Fibroblast of lung (primary cell): ENCODE measurements at regions not wholly inside any gene's neighbourhood (a gene's known extent, or its start where the extent isn't known, plus 50 kb on each side); places are given as distances from the start of the nearest gene placed in this dataset.

Experiments
- DNase-seq, 2 donors: peaks; one replicate each; pipeline versions ENCODE4 v3.0.0 to v3.0.0-alpha.2; 2010; ENCODE audit warnings: low read depth in 2 of 2
- H2AFZ ChIP-seq: 2 replicates; pipeline ENCODE4 v1.5.1; 2012; ENCODE audit warnings: low read length, control low read depth, inconsistent platforms
- H3K27ac ChIP-seq: 2 replicates; pipeline ENCODE4 v1.5.1; 2011; ENCODE audit warnings: low read length, control low read depth; ENCODE audit not compliant: insufficient read depth
- H3K27me3 ChIP-seq: 2 replicates; pipeline ENCODE4 v1.5.1; 2011; ENCODE audit warnings: mild to moderate bottlenecking, low read length; ENCODE audit not compliant: control insufficient read depth, insufficient read depth
- H3K36me3 ChIP-seq: 2 replicates; pipeline ENCODE4 v1.5.1; 2011; ENCODE audit warnings: low read length; ENCODE audit not compliant: control insufficient read depth, insufficient read depth
- H3K4me1 ChIP-seq: 2 replicates; pipeline ENCODE4 v1.5.1; 2011; ENCODE audit warnings: low read length; ENCODE audit not compliant: control insufficient read depth, insufficient read depth; ENCODE audit errors: extremely low read depth
- H3K4me2 ChIP-seq: 2 replicates; pipeline ENCODE4 v1.5.1; 2011; ENCODE audit warnings: low read length, control low read depth; ENCODE audit not compliant: insufficient read depth; ENCODE audit errors: extremely low read depth
- H3K4me3 ChIP-seq, 4 experiments: fragments of 200-600 bp in 1 of 4; sonication (generic) in 1 of 4; replicated peaks in 1 of 4; 2 replicates each; pipeline ENCODE4 v1.5.1; 2011 to 2016; ENCODE audit warnings: low read length in 4 of 4, low read depth in 3 of 4, mild to moderate bottlenecking in 3 of 4, control low read depth in 2 of 4, inconsistent platforms in 1 of 4, mixed read lengths in 1 of 4; ENCODE audit not compliant: insufficient read depth in 1 of 4; ENCODE audit errors: control extremely low read depth in 1 of 4
- H3K79me2 ChIP-seq: 2 replicates; pipeline ENCODE4 v1.5.1; 2012; ENCODE audit warnings: mild to moderate bottlenecking, low read length, inconsistent platforms; ENCODE audit not compliant: control insufficient read depth, insufficient read depth
- H3K9ac ChIP-seq: 2 replicates; pipeline ENCODE4 v1.5.1; 2011; ENCODE audit warnings: mild to moderate bottlenecking, low read length, control low read depth; ENCODE audit not compliant: insufficient read depth
- H3K9me3 ChIP-seq: 2 replicates; pipeline ENCODE4 v1.5.1; 2012; ENCODE audit warnings: low read depth, low read length; ENCODE audit not compliant: control insufficient read depth, insufficient read depth
- H4K20me1 ChIP-seq: 2 replicates; pipeline ENCODE4 v1.5.1; 2011; ENCODE audit warnings: low read length; ENCODE audit not compliant: control insufficient read depth, insufficient read depth; ENCODE audit errors: extremely low read depth
- CTCF ChIP-seq, 2 donors: IDR thresholded peaks in 1 of 2; conservative IDR thresholded peaks in 1 of 2; 1 replicate in 1 of 2; 2 replicates in 1 of 2; pipeline ENCODE4 v1.5.1; 2011 to 2012; ENCODE audit warnings: low read length in 2 of 2, control low read depth in 1 of 2, inconsistent platforms in 1 of 2, low read depth in 1 of 2, mild to moderate bottlenecking in 1 of 2
- EZH2 ChIP-seq: IDR thresholded peaks from 2 replicates; pipeline ENCODE4 v1.5.1; 2012; ENCODE audit warnings: low read length, control low read depth, mild to moderate bottlenecking; ENCODE audit errors: missing control alignments

GRCh38 chr3:178060407-178060806, 475.8 kb upstream of the KCNMB2 start:
- Histone ChIP-seq H3K79me2 (no peaks in the 10 kb centered on the region), H3K9ac (no peak overlapping the region), H3K27me3 (no peaks in the 10 kb centered on the region), H2AFZ (no peak overlapping the region), H4K20me1 (no peaks in the 10 kb centered on the region), H3K4me1 (peaks cover 5% of the 10 kb centered on the region), H3K27ac (no peak overlapping the region), H3K36me3 (no peaks in the 10 kb centered on the region), H3K4me3 (peak overlapping the region in 1 of 4 experiments; percentile 30), H3K9me3 (no peaks in the 10 kb centered on the region), H3K4me2 (peak overlapping the region; percentile 52)
- TF ChIP-seq CTCF (conservative IDR thresholded peaks at IDR 0.05 in 1 of 2, IDR thresholded peaks at IDR 0.05 in 1 of 2; ENCODE audit: low read depth in 1 of 2, low read length in 2 of 2) = no peak
- peak; percentile 35 to 97 for DNase-seq

GRCh38 chr3:178062126-178062525, 474.1 kb upstream of the KCNMB2 start:
- H3K9me3 ChIP-seq = no peaks in the 10 kb centered on the region
- H2AFZ ChIP-seq = no peak overlapping the region
- no peaks in the 10 kb centered on the region for H3K79me2 ChIP-seq
- H4K20me1 ChIP-seq = no peaks in the 10 kb centered on the region
- no peak overlapping the region for H3K4me3 ChIP-seq
- DNase-seq = peak in 1 of 2 donors; percentile 28
- TF ChIP-seq CTCF (conservative IDR thresholded peaks at IDR 0.05 in 1 of 2, IDR thresholded peaks at IDR 0.05 in 1 of 2; ENCODE audit: low read depth in 1 of 2, low read length in 2 of 2) (no peak), EZH2 (no peak)
- no peaks in the 10 kb centered on the region for H3K27me3 ChIP-seq
- H3K36me3 ChIP-seq = no peaks in the 10 kb centered on the region
- no peak overlapping the region for H3K27ac ChIP-seq
- H3K9ac ChIP-seq = no peak overlapping the region
- H3K4me2 ChIP-seq = no peak overlapping the region
- peaks cover 5% of the 10 kb centered on the region for H3K4me1 ChIP-seq

- Histone ChIP-seq H3K9me3 (no peaks in the 10 kb centered on the region), H3K4me3 (no peak overlapping the region), H3K4me2 (no peak overlapping the region), H3K4me1 (peaks cover 5% of the 10 kb centered on the region), H3K27me3 (no peaks in the 10 kb centered on the region), H4K20me1 (no peaks in the 10 kb centered on the region), H3K9ac (no peak overlapping the region), H3K27ac (no peak overlapping the region), H2AFZ (no peak overlapping the region), H3K79me2 (no peaks in the 10 kb centered on the region), H3K36me3 (no peaks in the 10 kb centered on the region)
- TF ChIP-seq CTCF (conservative IDR thresholded peaks at IDR 0.05 in 1 of 2, IDR thresholded peaks at IDR 0.05 in 1 of 2; ENCODE audit: low read depth in 1 of 2, low read length in 2 of 2) = no peak
- no peak for TF ChIP-seq EZH2
- DNase-seq = peak; percentile 51
Observed at GRCh38 chr3:178063461-178063860, 472.8 kb upstream of the KCNMB2 start.
